Activated gamma-delta T cell (primary cell): ENCODE measurements at regions not wholly inside any gene's neighbourhood (a gene's known extent, or its start where the extent isn't known, plus 50 kb on each side); places are given as distances from the start of the nearest gene placed in this dataset.
"Not testable (repeated sequence)": the region's sequence is repeated elsewhere in the genome, so short reads cannot be mapped to it uniquely, and the experiment has no call there.

Experiments
- DNase-seq: peaks from one replicate; lab custom pipeline; 2025; lab: John Stamatoyannopoulos, UW

- DNase-seq, result no peak
Measured at GRCh38 chr6:27854421-27854820, 57.8 kb downstream of the OR2B2 start.

DNA sequence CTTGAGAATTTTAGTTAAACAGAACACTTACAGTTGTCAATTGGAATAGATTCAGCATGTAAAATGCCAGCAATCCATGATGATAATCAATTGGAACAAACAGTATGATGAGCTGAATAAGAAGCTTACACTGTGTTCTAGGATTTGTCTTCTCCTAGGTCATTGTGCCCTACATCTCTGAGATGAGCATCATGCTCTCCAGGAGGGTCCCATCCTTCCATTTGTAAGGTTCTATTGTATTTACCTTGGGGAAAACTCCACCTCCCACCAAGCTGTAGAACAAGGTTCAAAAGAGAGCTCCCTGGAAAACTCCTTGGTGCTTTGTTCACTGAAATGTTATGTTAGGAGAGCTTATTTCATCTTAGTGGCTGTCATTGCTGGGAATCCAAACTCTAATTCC lies 60.8 kb downstream of the OR2B2 start:
- no peak for DNase-seq

GRCh38 chr6:27849001-27849400 lies 63.2 kb downstream of the OR2B2 start:
- DNase-seq, result not testable (repeated sequence)

GRCh38 chr6:27847706-27848105 lies 64.5 kb downstream of the OR2B2 start:
- DNase-seq, result no peak

- no peak for DNase-seq
Measured at GRCh38 chr6:27840572-27840971, 71.6 kb downstream of the OR2B2 start.

DNA sequence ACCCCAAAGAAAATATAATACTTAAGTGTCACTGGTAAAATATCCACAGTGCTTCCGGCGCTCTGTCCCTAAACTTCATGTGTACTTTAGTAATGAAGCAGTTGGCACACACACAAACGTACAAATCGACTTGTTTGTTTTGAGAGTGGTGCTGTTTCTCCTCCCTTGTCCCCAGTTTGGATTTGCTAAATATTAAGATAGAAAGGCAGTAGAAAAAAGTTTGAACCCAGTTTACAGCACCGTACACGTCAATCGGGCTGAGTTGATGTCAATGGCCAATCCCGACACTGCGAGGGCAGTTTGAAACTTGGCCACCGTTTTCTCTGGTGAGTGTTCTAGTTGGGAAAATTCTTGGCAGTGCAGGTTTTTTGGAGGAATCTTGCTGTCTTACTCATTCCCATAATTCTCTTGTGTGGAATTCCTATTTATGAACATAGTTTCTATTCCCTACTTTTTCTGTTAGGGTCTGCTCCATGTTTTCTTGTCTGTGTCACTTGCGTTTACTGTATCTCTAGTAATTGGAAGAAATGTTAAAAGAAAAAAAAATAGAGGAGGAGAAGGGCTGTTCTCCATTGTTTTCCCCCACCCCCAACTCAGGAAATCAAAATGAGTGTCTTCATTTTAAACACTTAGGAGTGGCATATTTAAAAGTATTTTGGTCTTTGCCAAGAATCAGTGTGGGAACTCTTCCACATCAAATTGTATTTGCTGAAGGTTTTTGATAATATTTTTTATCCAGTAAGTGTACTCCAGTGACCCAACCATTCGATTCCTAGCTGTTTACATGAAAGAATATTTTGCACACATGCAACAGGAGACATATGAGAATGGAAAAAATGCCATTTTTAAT lies 72.3 kb downstream of the OR2B2 start:
- no peak for DNase-seq

DNA sequence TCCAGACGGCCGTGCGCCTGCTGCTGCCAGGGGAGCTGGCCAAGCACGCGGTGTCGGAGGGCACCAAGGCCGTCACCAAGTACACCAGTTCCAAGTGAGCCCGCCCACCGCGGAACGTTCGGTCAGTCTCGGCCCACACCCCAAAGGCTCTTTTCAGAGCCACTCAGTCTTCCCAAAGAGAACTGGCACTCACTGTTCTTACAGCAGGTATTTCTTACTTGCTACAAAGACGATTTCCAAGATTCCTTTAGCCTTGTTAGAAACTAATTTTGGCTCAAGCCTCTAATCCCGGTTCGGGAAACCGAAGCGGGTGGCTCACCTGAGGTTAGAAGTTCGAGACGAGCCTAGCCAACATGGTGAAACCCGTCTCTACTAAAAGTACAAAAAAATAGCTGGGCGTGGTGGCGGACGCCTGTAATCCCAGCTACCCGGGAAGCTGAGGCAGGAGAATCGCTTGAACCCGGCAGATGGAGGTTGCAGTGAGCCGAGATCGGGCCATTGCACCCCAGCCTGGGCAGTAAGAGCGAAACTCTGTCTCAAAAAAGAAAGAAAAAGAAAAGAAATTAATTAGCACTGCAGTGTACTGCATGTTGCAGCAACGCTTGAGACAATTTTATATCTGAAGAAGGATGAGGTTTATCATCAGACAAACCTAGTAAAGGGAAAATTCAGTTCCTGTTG lies 73.1 kb downstream of the OR2B2 start:
- peak; percentile 29 for DNase-seq

DNA sequence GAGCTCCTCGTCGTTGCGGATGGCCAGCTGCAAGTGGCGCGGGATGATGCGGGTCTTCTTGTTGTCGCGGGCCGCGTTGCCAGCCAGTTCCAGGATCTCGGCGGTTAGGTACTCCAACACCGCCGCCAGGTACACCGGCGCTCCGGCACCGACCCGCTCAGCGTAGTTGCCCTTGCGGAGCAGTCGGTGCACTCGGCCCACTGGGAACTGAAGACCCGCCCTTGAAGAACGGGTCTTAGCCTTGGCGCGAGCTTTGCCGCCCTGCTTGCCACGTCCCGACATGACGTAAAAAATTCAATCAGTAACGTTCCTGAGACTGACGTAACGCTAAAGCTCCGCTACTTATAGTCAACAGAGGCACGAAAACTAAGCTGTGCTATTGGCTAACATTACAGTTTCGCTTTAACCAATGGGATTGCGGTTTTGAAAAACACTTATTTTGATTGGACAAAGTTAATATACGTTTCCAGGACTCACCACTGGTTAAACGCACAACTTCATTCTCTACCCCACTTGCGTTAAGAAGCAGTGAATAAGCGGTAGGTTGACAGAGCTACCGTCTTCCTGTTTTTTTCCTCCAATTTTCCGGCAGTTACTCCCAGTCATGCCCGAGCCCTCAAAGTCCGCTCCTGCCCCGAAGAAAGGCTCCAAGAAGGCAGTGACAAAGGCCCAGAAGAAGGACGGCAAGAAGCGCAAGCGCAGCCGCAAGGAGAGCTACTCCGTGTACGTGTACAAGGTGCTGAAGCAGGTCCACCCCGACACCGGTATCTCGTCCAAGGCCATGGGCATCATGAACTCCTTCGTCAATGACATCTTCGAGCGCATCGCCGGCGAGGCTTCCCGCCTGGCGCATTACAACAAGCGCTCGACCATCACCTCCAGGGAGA lies 73.9 kb downstream of the OR2B2 start:
- peak; percentile 55 for DNase-seq

DNA sequence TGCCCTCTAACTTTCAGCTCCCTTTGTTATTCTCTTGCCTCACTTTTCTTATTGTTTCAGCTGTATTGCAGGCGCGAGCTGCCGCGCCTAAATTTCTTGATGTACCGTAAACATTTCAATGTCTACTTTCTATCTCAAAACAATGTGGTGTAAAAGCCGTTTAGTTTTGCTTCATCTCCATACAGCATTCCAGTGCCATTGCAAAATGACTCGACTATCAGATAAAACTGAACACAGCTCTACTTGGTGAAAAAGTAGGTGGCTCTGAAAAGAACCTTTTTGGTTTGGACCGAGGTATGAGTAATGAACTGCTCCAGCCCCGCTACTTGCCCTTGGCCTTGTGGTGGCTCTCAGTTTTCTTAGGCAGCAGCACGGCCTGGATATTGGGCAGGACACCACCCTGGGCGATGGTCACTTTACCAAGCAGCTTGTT lies 74.6 kb downstream of the OR2B2 start:
- DNase-seq, result no peak

- no peak for DNase-seq
Measured at GRCh38 chr6:27836783-27837624, 75.2 kb downstream of the OR2B2 start.

GRCh38 chr6:27836141-27836782 lies 75.9 kb downstream of the OR2B2 start:
- DNase-seq, result no peak

GRCh38 chr6:27834879-27835549 lies 77.2 kb downstream of the OR2B2 start:
- no peak for DNase-seq

GRCh38 chr6:27834384-27834783 lies 77.8 kb downstream of the OR2B2 start:
- DNase-seq, result no peak

- DNase-seq, result not testable (repeated sequence)
Measured at GRCh38 chr6:27831434-27832081, 80.6 kb downstream of the OR2B2 start.

DNA sequence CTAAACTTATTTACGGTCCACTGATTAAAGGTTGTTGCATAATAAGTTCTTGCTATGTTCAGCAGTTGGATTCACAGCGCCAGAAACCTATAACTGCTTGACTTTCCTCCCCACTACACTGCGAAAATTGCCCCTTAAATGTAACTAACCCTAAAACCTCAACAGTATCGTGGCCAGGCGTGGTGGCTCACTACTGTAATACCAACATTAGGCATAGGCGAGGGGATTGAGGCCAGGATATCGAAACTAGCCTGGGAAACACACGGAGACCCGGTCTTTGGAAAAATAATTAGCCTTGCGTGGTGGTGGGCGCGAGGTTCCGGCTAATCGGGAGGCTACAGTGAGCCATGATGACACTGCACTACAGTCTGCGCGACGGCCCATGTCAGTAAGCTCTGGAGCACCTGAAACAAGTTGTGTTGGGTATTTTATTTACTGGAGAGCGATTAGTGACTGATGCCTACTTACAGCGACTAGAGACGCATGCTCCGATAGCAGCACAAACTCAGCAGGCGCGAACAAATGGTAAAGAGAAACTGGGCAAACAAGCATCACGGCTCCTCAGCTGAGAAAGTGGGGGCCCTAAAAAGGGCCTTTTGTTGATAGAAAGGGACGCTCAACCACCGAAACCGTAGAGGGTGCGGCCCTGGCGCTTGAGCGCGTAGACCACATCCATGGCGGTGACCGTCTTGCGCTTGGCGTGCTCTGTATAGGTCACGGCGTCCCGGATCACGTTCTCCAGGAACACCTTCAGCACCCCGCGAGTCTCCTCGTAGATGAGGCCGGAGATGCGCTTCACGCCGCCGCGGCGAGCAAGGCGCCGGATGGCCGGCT lies 81.4 kb downstream of the OR2B2 start:
- not testable (repeated sequence) for DNase-seq

GRCh38 chr6:27830212-27830599 lies 82.0 kb downstream of the OR2B2 start:
- no peak for DNase-seq

DNA sequence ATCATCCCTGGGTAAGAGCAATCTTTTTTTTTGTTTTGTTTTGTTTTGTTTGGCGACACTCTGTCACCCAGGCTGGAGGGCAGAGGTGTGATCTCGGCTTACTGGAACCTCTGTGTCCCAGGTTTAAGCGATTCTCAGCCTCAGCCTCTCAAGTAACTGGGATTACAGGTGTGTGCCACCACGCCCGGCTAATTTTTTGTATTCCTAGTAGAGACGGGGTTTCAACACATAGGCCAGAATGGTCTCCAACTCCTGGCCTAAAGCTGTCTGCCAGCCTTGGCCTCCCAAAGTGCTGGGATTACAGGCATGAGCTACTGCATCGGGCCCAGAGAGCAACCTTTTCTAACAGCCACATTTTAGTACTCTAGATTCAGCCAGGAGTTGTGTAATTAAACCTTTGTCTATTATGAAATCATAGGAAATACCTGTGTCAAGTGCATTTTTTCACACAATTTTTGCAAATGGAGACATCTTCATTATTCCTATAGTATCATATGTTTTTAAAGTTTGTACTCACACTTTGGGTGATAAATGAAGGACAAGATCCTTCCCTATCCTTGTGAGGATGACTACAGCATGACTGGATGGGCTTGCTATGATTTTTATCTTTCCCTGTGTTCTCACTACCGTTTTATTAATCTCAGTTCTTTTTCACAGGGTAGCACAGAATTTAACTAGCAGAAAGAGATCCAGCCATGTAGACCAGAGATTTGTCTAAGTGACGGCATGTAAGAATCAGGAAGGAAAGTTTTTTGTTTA lies 82.6 kb downstream of the OR2B2 start:
- no peak for DNase-seq

GRCh38 chr6:27827477-27827876 lies 84.7 kb downstream of the OR2B2 start:
- DNase-seq, result not testable (repeated sequence)
